ENCODE measurements at regions not wholly inside any gene's neighbourhood (a gene's known extent, or its start where the extent isn't known, plus 50 kb on each side); places are given as distances from the start of the nearest gene placed in this dataset.

- Histone ChIP-seq H3K9me1 (ENCODE audit: insufficient read depth, low read length) (no peaks in the 10 kb centered on the region), H3K9me3 (ENCODE audit: control insufficient read depth, insufficient read depth, low read length) (peaks cover 54% of the 10 kb centered on the region), H2BK5ac (ENCODE audit: low read depth, low read length, poor library complexity, severe bottlenecking) (no peak overlapping the region)
These were observed 251.2 kb downstream of the BRD1 start for GRCh38 chr22:49576241-49577141.

More at GRCh38 chr22:49576241-49577141, 251.2 kb downstream of the BRD1 start:
- H3K14ac ChIP-seq (replicated peaks; ENCODE audit: low read depth, low read length), result no peak overlapping the region
- ChIA-PET POLR2A (ENCODE audit: unreplicated experiment) (no interaction called here), CTCF (no interaction called here)
- H2AK5ac ChIP-seq (ENCODE audit: low read depth, low read length), result no peak overlapping the region
- no peak overlapping the region for H2BK15ac ChIP-seq (ENCODE audit: low read depth, low read length)
- no peak overlapping the region for H3K4me3 ChIP-seq (ENCODE audit: insufficient read depth, low read depth, low read length)
- no peak overlapping the region for H4K91ac ChIP-seq (ENCODE audit: insufficient read depth, low read depth, low read length)
- H3K27ac ChIP-seq (ENCODE audit: insufficient read depth, low read length), result no peak overlapping the region
- in situ Hi-C loops (cut with MboI; ENCODE audit: low sequenced_read_pairs) (no loop called here), dilution Hi-C loops (cut with HindIII; ENCODE audit: low sequenced_read_pairs, unreplicated experiment) (no loop called here), intact Hi-C loops (cut with micrococcal nuclease) (no loop called here)
- no peak overlapping the region for H4K5ac ChIP-seq (ENCODE audit: low read depth, low read length)
- no peak overlapping the region for H3K56ac ChIP-seq (ENCODE audit: extremely low read depth, insufficient read depth, low read length)
- DNase-seq (no peak), ATAC-seq (ENCODE audit: low read depth) (no peak)
- BruUV-seq (replicated peaks), result no TSS peak
- H4K8ac ChIP-seq (ENCODE audit: low read depth in 2 of 2, low read length in 2 of 2), result no peak overlapping the region
- 64% methylated on average over 23 of the region's 36 CpGs; no CpG with 5 or more reads in 1 of the 2 experiments for WGBS, 2 experiments (ENCODE audit: extremely low coverage in 2 of 2, insufficient read length in 1 of 2)
- no peaks in the 10 kb centered on the region for H3K4me1 ChIP-seq (ENCODE audit: control insufficient read depth, insufficient read depth, low read length)
- no peaks in the 10 kb centered on the region for H3K27me3 ChIP-seq (ENCODE audit: control insufficient read depth, insufficient read depth, low read length)
- H4K20me1 ChIP-seq (ENCODE audit: insufficient read depth, low read length), result no peaks in the 10 kb centered on the region
- TF ChIP-seq ELK1 (IDR thresholded peaks at IDR 0.05; ENCODE audit: borderline replicate concordance, low read depth, low read length) (no peak), BHLHE40 (IDR thresholded peaks at IDR 0.05; ENCODE audit: low read depth, low read length) (no peak), CEBPB (IDR thresholded peaks at IDR 0.05; ENCODE audit: low read depth, low read length) (no peak), RCOR1 (IDR thresholded peaks at IDR 0.05; ENCODE audit: insufficient replicate concordance, low read length) (no peak), MAFK (IDR thresholded peaks at IDR 0.05; ENCODE audit: low read depth, low read length) (no peak), FOS (IDR thresholded peaks at IDR 0.05; ENCODE audit: low read depth, low read length) (no peak), RAD21 (IDR thresholded peaks at IDR 0.05; ENCODE audit: low read length) (no peak), RFX5 (IDR thresholded peaks at IDR 0.05; ENCODE audit: low read depth, low read length) (no peak), NFE2L2 (IDR thresholded peaks at IDR 0.05; ENCODE audit: low read depth, low read length) (no peak), SMC3 (IDR thresholded peaks at IDR 0.05; ENCODE audit: low read depth, low read length) (no peak), CTCF (conservative IDR thresholded peaks at IDR 0.05; ENCODE audit: low read depth, low read length) (no peak)
- no peak overlapping the region for H2BK20ac ChIP-seq (ENCODE audit: low read depth, low read length)
- H3K4me2 ChIP-seq (ENCODE audit: low read depth, low read length), result no peak overlapping the region
- H2BK120ac ChIP-seq (ENCODE audit: low read depth, low read length), result no peak overlapping the region
- H3K36me3 ChIP-seq (ENCODE audit: control insufficient read depth, insufficient read depth, low read length), result no peaks in the 10 kb centered on the region
- no peak overlapping the region for H3K23ac ChIP-seq (ENCODE audit: low read depth, low read length)
- H2AK9ac ChIP-seq (replicated peaks; ENCODE audit: low read depth, low read length, poor library complexity), result no peak overlapping the region
- no peak overlapping the region for H3K4ac ChIP-seq (ENCODE audit: low read depth, low read length)
- H3K79me1 ChIP-seq (ENCODE audit: low read depth in 1 of 2, low read length in 2 of 2), result no peaks in the 10 kb centered on the region
- no peak overlapping the region for H3K9ac ChIP-seq (ENCODE audit: low read depth, low read length)
- no peak overlapping the region for H2AFZ ChIP-seq (replicated peaks; ENCODE audit: low read length, poor library complexity)
- no peak overlapping the region for H3K18ac ChIP-seq (ENCODE audit: low read depth, low read length)

Data from IMR-90 (cell line).